DND-41 (cell line): ENCODE measurements at regions not wholly inside any gene's neighbourhood (a gene's known extent, or its start where the extent isn't known, plus 50 kb on each side); places are given as distances from the start of the nearest gene placed in this dataset.

Experiments
- ATAC-seq: fragments of 200-7000 bp; cut with Tn5 transposase; 3 replicates; pipeline ENCODE4 v1.9.1; 2021; ENCODE audit warnings: low read depth; ENCODE audit not compliant: insufficient read depth
- DNase-seq: peaks from one replicate; pipeline ENCODE4 v3.0.0-alpha.2; 2020
- H2AFZ ChIP-seq: 2 replicates; pipeline ENCODE4 v1.6.0; 2012; ENCODE audit warnings: low read depth, low read length
- H3K27ac ChIP-seq: 2 replicates; pipeline ENCODE4 v1.5.1; 2012; ENCODE audit warnings: low read length, inconsistent platforms
- H3K27me3 ChIP-seq: fragments of 200-600 bp; sonication (generic); 2 replicates; pipeline ENCODE4 v1.6.0; 2012; ENCODE audit warnings: low read length, mild to moderate bottlenecking, inconsistent platforms; ENCODE audit not compliant: insufficient read depth, poor library complexity
- H3K36me3 ChIP-seq: 2 replicates; pipeline ENCODE4 v1.5.1; 2012; ENCODE audit warnings: low read length, inconsistent platforms; ENCODE audit not compliant: insufficient read depth
- H3K4me1 ChIP-seq: 2 replicates; pipeline ENCODE4 v1.5.1; 2012; ENCODE audit warnings: mild to moderate bottlenecking, low read length; ENCODE audit not compliant: insufficient read depth
- H3K4me2 ChIP-seq: 2 replicates; pipeline ENCODE4 v1.6.0; 2012; ENCODE audit warnings: mild to moderate bottlenecking, moderate library complexity, low read length, inconsistent platforms; ENCODE audit not compliant: insufficient read depth
- H3K4me3 ChIP-seq, 2 experiments: fragments of 200-600 bp in 1 of 2; shearing (Covaris generic) in 1 of 2; 2 replicates each; pipeline ENCODE4 v1.5.1; 2012 to 2016; ENCODE audit warnings: inconsistent platforms in 2 of 2, low read length in 2 of 2, mild to moderate bottlenecking in 2 of 2, low read depth in 1 of 2, moderate library complexity in 1 of 2
- H3K79me2 ChIP-seq: 2 replicates; pipeline ENCODE4 v1.6.0; 2012; ENCODE audit warnings: low read length, inconsistent platforms; ENCODE audit not compliant: insufficient read depth
- H3K9ac ChIP-seq: 2 replicates; pipeline ENCODE4 v1.6.0; 2012; ENCODE audit warnings: low read depth, mild to moderate bottlenecking, inconsistent platforms, low read length, moderate library complexity
- H3K9me3 ChIP-seq: 2 replicates; pipeline ENCODE4 v1.5.1; 2012; ENCODE audit warnings: low read length, moderate library complexity, mild to moderate bottlenecking, inconsistent platforms; ENCODE audit not compliant: insufficient read depth, severe bottlenecking
- H4K20me1 ChIP-seq: 2 replicates; pipeline ENCODE4 v1.6.0; 2012; ENCODE audit warnings: low read length; ENCODE audit not compliant: insufficient read depth
- CTCF ChIP-seq: IDR thresholded peaks from 2 replicates; pipeline ENCODE4 v1.5.1; 2012; ENCODE audit warnings: borderline replicate concordance, low read length, moderate library complexity, mild to moderate bottlenecking; ENCODE audit not compliant: poor library complexity, severe bottlenecking; ENCODE audit errors: extremely low read depth
- EZH2 ChIP-seq: IDR thresholded peaks from 3 replicates; pipeline ENCODE4 v1.6.1; 2012; ENCODE audit warnings: borderline replicate concordance, low read depth, mild to moderate bottlenecking, moderate library complexity, low read length, inconsistent platforms; ENCODE audit not compliant: severe bottlenecking

GRCh38 chr10:78764436-78764835 lies 304.3 kb upstream of the ZMIZ1 start:
- ATAC-seq (no peak), DNase-seq (no peak)
- Histone ChIP-seq H4K20me1 (peaks cover 6% of the 10 kb centered on the region), H3K9ac (no peak overlapping the region), H2AFZ (no peak overlapping the region), H3K79me2 (no peaks in the 10 kb centered on the region), H3K4me1 (no peaks in the 10 kb centered on the region), H3K27me3 (no peaks in the 10 kb centered on the region), H3K27ac (no peak overlapping the region), H3K4me3 (no peak overlapping the region), H3K4me2 (no peak overlapping the region), H3K9me3 (no peaks in the 10 kb centered on the region), H3K36me3 (no peaks in the 10 kb centered on the region)
- no peak for TF ChIP-seq EZH2
- TF ChIP-seq CTCF: no peak

GRCh38 chr10:78764846-78765430 lies 303.8 kb upstream of the ZMIZ1 start:
- H3K4me3 ChIP-seq: no peak overlapping the region
- no peaks in the 10 kb centered on the region for H3K36me3 ChIP-seq
- H3K79me2 ChIP-seq: no peaks in the 10 kb centered on the region
- no peak overlapping the region for H3K27ac ChIP-seq
- H4K20me1 ChIP-seq: peaks cover 6% of the 10 kb centered on the region
- TF ChIP-seq CTCF: no peak
- no peak for TF ChIP-seq EZH2
- DNase-seq: no peak
- no peaks in the 10 kb centered on the region for H3K27me3 ChIP-seq
- H3K4me1 ChIP-seq: no peaks in the 10 kb centered on the region
- no peaks in the 10 kb centered on the region for H3K9me3 ChIP-seq
- H2AFZ ChIP-seq: no peak overlapping the region
- ATAC-seq: no peak
- no peak overlapping the region for H3K4me2 ChIP-seq
- no peak overlapping the region for H3K9ac ChIP-seq

GRCh38 chr10:78765726-78766335 lies 302.9 kb upstream of the ZMIZ1 start:
- H3K79me2 ChIP-seq: no peaks in the 10 kb centered on the region
- no peaks in the 10 kb centered on the region for H3K27me3 ChIP-seq
- no peak overlapping the region for H3K27ac ChIP-seq
- no peaks in the 10 kb centered on the region for H3K4me1 ChIP-seq
- no peaks in the 10 kb centered on the region for H3K36me3 ChIP-seq
- no peak overlapping the region for H2AFZ ChIP-seq
- TF ChIP-seq CTCF (no peak), EZH2 (no peak)
- H3K9me3 ChIP-seq: no peaks in the 10 kb centered on the region
- no peak for ATAC-seq
- no peak for DNase-seq
- no peak overlapping the region for H3K4me2 ChIP-seq
- H3K4me3 ChIP-seq: no peak overlapping the region
- peaks cover 6% of the 10 kb centered on the region; the same call in 1 of the 2 replicates for H4K20me1 ChIP-seq
- no peak overlapping the region for H3K9ac ChIP-seq
